ENCODE measurements at regions not wholly inside any gene's neighbourhood (a gene's known extent, or its start where the extent isn't known, plus 50 kb on each side); places are given as distances from the start of the nearest gene placed in this dataset.

DNA sequence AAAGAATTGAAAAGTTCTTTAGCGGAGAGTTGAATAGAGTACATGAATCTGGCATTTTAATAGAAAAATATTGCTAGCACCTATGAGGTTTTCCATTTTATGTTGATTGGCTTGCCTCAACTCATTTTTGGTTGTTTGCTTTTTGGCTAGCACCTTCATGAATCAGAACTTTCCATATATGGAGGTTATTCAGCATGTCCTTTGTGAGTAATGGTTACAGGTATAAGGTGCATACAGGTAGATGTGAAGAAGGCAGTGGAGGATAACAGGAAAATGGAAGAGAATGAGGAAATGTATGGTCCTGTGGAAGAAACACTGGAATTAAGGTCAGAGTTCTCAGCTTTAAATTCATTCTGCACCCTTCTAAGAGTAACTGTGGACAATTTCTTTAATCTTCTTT lies 98.1 kb upstream of the GBE1 start (continued):
- TF ChIP-seq, protein P1, sequence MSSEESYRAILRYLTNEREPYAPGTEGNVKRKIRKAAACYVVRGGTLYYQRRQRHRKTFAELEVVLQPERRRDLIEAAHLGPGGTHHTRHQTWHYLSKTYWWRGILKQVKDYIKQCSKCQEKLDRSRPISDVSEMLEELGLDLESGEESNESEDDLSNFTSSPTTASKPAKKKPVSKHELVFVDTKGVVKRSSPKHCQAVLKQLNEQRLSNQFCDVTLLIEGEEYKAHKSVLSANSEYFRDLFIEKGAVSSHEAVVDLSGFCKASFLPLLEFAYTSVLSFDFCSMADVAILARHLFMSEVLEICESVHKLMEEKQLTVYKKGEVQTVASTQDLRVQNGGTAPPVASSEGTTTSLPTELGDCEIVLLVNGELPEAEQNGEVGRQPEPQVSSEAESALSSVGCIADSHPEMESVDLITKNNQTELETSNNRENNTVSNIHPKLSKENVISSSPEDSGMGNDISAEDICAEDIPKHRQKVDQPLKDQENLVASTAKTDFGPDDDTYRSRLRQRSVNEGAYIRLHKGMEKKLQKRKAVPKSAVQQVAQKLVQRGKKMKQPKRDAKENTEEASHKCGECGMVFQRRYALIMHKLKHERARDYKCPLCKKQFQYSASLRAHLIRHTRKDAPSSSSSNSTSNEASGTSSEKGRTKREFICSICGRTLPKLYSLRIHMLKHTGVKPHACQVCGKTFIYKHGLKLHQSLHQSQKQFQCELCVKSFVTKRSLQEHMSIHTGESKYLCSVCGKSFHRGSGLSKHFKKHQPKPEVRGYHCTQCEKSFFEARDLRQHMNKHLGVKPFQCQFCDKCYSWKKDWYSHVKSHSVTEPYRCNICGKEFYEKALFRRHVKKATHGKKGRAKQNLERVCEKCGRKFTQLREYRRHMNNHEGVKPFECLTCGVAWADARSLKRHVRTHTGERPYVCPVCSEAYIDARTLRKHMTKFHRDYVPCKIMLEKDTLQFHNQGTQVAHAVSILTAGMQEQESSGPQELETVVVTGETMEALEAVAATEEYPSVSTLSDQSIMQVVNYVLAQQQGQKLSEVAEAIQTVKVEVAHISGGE (CRISPR knock-in tag; IDR thresholded peaks at IDR 0.05): no peak
- TF ChIP-seq BACH1 (tag; IDR thresholded peaks at IDR 0.05) (no peak), ZNF445 (CRISPR knock-in tag; IDR thresholded peaks at IDR 0.05; ENCODE audit: low read depth) (no peak), SMARCE1 (IDR thresholded peaks at IDR 0.05) (no peak)
- TF ChIP-seq, protein P2, sequence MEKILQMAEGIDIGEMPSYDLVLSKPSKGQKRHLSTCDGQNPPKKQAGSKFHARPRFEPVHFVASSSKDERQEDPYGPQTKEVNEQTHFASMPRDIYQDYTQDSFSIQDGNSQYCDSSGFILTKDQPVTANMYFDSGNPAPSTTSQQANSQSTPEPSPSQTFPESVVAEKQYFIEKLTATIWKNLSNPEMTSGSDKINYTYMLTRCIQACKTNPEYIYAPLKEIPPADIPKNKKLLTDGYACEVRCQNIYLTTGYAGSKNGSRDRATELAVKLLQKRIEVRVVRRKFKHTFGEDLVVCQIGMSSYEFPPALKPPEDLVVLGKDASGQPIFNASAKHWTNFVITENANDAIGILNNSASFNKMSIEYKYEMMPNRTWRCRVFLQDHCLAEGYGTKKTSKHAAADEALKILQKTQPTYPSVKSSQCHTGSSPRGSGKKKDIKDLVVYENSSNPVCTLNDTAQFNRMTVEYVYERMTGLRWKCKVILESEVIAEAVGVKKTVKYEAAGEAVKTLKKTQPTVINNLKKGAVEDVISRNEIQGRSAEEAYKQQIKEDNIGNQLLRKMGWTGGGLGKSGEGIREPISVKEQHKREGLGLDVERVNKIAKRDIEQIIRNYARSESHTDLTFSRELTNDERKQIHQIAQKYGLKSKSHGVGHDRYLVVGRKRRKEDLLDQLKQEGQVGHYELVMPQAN (IDR thresholded peaks at IDR 0.05; ENCODE audit: borderline replicate concordance): no peak
- TF ChIP-seq, protein P3, sequence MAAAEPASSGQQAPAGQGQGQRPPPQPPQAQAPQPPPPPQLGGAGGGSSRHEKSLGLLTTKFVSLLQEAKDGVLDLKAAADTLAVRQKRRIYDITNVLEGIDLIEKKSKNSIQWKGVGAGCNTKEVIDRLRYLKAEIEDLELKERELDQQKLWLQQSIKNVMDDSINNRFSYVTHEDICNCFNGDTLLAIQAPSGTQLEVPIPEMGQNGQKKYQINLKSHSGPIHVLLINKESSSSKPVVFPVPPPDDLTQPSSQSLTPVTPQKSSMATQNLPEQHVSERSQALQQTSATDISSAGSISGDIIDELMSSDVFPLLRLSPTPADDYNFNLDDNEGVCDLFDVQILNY (CRISPR knock-in tag; IDR thresholded peaks at IDR 0.05): no peak
